HG03060 (cell line): ENCODE measurements at regions not wholly inside any gene's neighbourhood (a gene's known extent, or its start where the extent isn't known, plus 50 kb on each side); places are given as distances from the start of the nearest gene placed in this dataset.

Experiments
- ATAC-seq: cut with Tn5 transposase; IDR thresholded peaks from one replicate; pipeline ENCODE4 v1.9.1; 2021; ENCODE audit warnings: low read depth, moderate number of reproducible peaks; ENCODE audit not compliant: unreplicated experiment

GRCh38 chr3:193187070-193187722, 53.8 kb upstream of the PLAAT1 start:
- no peak for ATAC-seq

- ATAC-seq = peak; percentile 44
Observed at GRCh38 chr3:193190146-193190786, 50.8 kb upstream of the PLAAT1 start.
